Astrocyte (in vitro differentiated cells and primary cell): ENCODE measurements at regions not wholly inside any gene's neighbourhood (a gene's known extent, or its start where the extent isn't known, plus 50 kb on each side); places are given as distances from the start of the nearest gene placed in this dataset.
"Not testable (repeated sequence)": the region's sequence is repeated elsewhere in the genome, so short reads cannot be mapped to it uniquely, and the experiment has no call there.

Experiments
- EZH2 ChIP-seq: IDR thresholded peaks from 2 replicates; pipeline ENCODE4 v1.6.1; 2012; ENCODE audit warnings: mild to moderate bottlenecking, low read length, inconsistent platforms; ENCODE audit not compliant: insufficient read depth
- TF ChIP-seq, protein P1 (sequence below): IDR thresholded peaks from 2 replicates; pipeline ENCODE4 v1.5.1; 2011; ENCODE audit warnings: low read depth, mild to moderate bottlenecking, inconsistent platforms, low read length, moderate library complexity; ENCODE audit not compliant: insufficient read depth

DNA sequence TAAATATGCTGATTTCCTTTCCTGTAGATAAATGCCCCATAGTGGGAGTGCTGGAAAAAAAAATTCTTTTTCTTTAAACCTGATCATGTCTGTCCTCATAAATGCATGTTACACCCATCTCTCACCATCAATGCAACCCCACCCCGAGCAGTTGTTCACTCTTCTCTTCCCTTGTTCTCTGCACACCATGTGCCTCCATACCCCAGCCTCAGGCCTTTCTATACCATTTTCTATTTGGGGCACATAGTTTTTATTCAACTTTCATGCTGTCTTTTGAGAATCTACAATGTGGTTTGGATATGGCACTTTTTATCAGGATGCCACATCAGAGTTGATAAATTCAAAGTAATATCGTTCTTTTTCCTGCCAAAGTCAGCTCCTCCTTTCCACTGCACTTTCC is 202.6 kb downstream of the POTED start:
- TF ChIP-seq, protein P1, sequence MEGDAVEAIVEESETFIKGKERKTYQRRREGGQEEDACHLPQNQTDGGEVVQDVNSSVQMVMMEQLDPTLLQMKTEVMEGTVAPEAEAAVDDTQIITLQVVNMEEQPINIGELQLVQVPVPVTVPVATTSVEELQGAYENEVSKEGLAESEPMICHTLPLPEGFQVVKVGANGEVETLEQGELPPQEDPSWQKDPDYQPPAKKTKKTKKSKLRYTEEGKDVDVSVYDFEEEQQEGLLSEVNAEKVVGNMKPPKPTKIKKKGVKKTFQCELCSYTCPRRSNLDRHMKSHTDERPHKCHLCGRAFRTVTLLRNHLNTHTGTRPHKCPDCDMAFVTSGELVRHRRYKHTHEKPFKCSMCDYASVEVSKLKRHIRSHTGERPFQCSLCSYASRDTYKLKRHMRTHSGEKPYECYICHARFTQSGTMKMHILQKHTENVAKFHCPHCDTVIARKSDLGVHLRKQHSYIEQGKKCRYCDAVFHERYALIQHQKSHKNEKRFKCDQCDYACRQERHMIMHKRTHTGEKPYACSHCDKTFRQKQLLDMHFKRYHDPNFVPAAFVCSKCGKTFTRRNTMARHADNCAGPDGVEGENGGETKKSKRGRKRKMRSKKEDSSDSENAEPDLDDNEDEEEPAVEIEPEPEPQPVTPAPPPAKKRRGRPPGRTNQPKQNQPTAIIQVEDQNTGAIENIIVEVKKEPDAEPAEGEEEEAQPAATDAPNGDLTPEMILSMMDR: not testable (repeated sequence)
- TF ChIP-seq EZH2: not testable (repeated sequence)
